Naive B cell (primary cell): ENCODE measurements at regions not wholly inside any gene's neighbourhood (a gene's known extent, or its start where the extent isn't known, plus 50 kb on each side); places are given as distances from the start of the nearest gene placed in this dataset.

Experiments used
- ATAC-seq, 2 donors: fragments of 150-1000 bp; cut with Tn5 transposase; 2 replicates each; pipeline ENCODE4 v1.10.0; 2021; ENCODE audit warnings: low read depth in 2 of 2, mild to moderate bottlenecking in 2 of 2, moderate library complexity in 2 of 2
- DNase-seq: peaks from one replicate; pipeline ENCODE4 v3.0.0; 2022
- H3K27ac Mint-ChIP-seq, 6 donors: one replicate each; pipeline ENCODE4 v1.8.0; 2020 to 2022; ENCODE audit warnings: mild to moderate bottlenecking in 6 of 6, mixed read lengths in 6 of 6, moderate library complexity in 5 of 6, inconsistent platforms in 2 of 6
- H3K27me3 Mint-ChIP-seq, 3 donors: one replicate each; pipeline ENCODE4 v1.8.0; 2021 to 2022; ENCODE audit warnings: mixed read lengths in 3 of 3, mild to moderate bottlenecking in 1 of 3
- H3K36me3 Mint-ChIP-seq, 2 donors: one replicate each; pipeline ENCODE4 v1.8.0; 2020 to 2022; ENCODE audit warnings: mixed read lengths in 2 of 2, inconsistent platforms in 1 of 2, mild to moderate bottlenecking in 1 of 2
- H3K4me1 Mint-ChIP-seq, 3 donors: one replicate each; pipeline ENCODE4 v1.8.0; 2020 to 2022; ENCODE audit warnings: mixed read lengths in 3 of 3, inconsistent platforms in 1 of 3, mild to moderate bottlenecking in 1 of 3, moderate library complexity in 1 of 3
- H3K4me3 Mint-ChIP-seq, 8 donors: one replicate each; pipeline ENCODE4 v1.8.0; 2020 to 2022; ENCODE audit warnings: mild to moderate bottlenecking in 8 of 8, mixed read lengths in 8 of 8, moderate library complexity in 8 of 8, inconsistent platforms in 2 of 8
- H3K9me3 Mint-ChIP-seq, 7 donors: one replicate each; pipeline ENCODE4 v1.8.0; 2020 to 2022; ENCODE audit warnings: mixed read lengths in 7 of 7, mild to moderate bottlenecking in 5 of 7, inconsistent platforms in 2 of 7, moderate library complexity in 1 of 7

GRCh38 chr10:33441561-33441960, 107.1 kb upstream of the NRP1 start:
- Mint-ChIP-seq H3K36me3 (peaks cover 0 to 8% of the 10 kb centered on the region in 2 donors), H3K4me1 (no peaks in the 10 kb centered on the region), H3K27me3 (peaks cover 0 to 5% (median 0%) of the 10 kb centered on the region in 3 donors), H3K4me3 (no peak overlapping the region), H3K27ac (no peak overlapping the region), H3K9me3 (peaks cover 0 to 17% (median 5%) of the 10 kb centered on the region in 7 donors)
- ATAC-seq (no peak), DNase-seq (no peak)

GRCh38 chr10:33434933-33435332, 100.5 kb upstream of the NRP1 start:
- Mint-ChIP-seq H3K27me3 (peaks cover 0 to 9% (median 0%) of the 10 kb centered on the region in 3 donors), H3K9me3 (peaks cover 0 to 12% (median 4%) of the 10 kb centered on the region in 7 donors), H3K4me3 (no peak overlapping the region), H3K4me1 (no peaks in the 10 kb centered on the region), H3K27ac (no peak overlapping the region), H3K36me3 (peaks cover 0 to 8% of the 10 kb centered on the region in 2 donors)
- no peak for ATAC-seq
- no peak for DNase-seq

- no peak for DNase-seq
- Mint-ChIP-seq H3K4me3 (no peak overlapping the region), H3K36me3 (no peaks in the 10 kb centered on the region), H3K4me1 (no peaks in the 10 kb centered on the region), H3K27ac (no peak overlapping the region), H3K9me3 (peaks cover 0 to 4% (median 0%) of the 10 kb centered on the region in 7 donors), H3K27me3 (peaks cover 0 to 3% (median 0%) of the 10 kb centered on the region in 3 donors)
- ATAC-seq, result no peak
Measured at GRCh38 chr10:33428682-33429081, 94.2 kb upstream of the NRP1 start.

- Mint-ChIP-seq H3K9me3 (peaks cover 0 to 3% (median 0%) of the 10 kb centered on the region in 7 donors), H3K27me3 (peaks cover 0 to 6% (median 6%) of the 10 kb centered on the region in 3 donors), H3K4me3 (no peak overlapping the region), H3K36me3 (no peaks in the 10 kb centered on the region), H3K4me1 (no peaks in the 10 kb centered on the region), H3K27ac (no peak overlapping the region)
- ATAC-seq (no peak), DNase-seq (no peak)
Measured at GRCh38 chr10:33423154-33423529, 88.7 kb upstream of the NRP1 start.

GRCh38 chr10:33422471-33423153, 88.1 kb upstream of the NRP1 start:
- no peak for DNase-seq
- no peak for ATAC-seq
- Mint-ChIP-seq H3K9me3 (peaks cover 0 to 3% (median 0%) of the 10 kb centered on the region in 7 donors), H3K27ac (peak overlapping the region in 1 of 6 donors; percentile 8), H3K27me3 (peaks cover 0 to 6% (median 6%) of the 10 kb centered on the region in 3 donors), H3K4me1 (no peaks in the 10 kb centered on the region), H3K4me3 (no peak overlapping the region), H3K36me3 (no peaks in the 10 kb centered on the region)

GRCh38 chr10:33421789-33422462, 87.5 kb upstream of the NRP1 start:
- peak overlapping the region in 1 of 6 donors; percentile 34 for H3K27ac Mint-ChIP-seq
- peaks cover 0 to 3% (median 0%) of the 10 kb centered on the region in 7 donors for H3K9me3 Mint-ChIP-seq
- H3K4me1 Mint-ChIP-seq, result no peaks in the 10 kb centered on the region
- peaks cover 0 to 6% (median 6%) of the 10 kb centered on the region in 3 donors for H3K27me3 Mint-ChIP-seq
- no peak for ATAC-seq
- no peak for DNase-seq
- no peak overlapping the region for H3K4me3 Mint-ChIP-seq
- H3K36me3 Mint-ChIP-seq, result no peaks in the 10 kb centered on the region

- DNase-seq, result no peak
- Mint-ChIP-seq H3K4me1 (no peaks in the 10 kb centered on the region), H3K27ac (no peak overlapping the region), H3K4me3 (no peak overlapping the region), H3K36me3 (no peaks in the 10 kb centered on the region), H3K27me3 (peaks cover 0 to 6% (median 6%) of the 10 kb centered on the region in 3 donors), H3K9me3 (peaks cover 0 to 3% (median 0%) of the 10 kb centered on the region in 7 donors)
- ATAC-seq, result no peak
Measured at GRCh38 chr10:33419311-33419710, 84.8 kb upstream of the NRP1 start.

GRCh38 chr10:33418301-33418700, 83.8 kb upstream of the NRP1 start:
- H3K4me1 Mint-ChIP-seq, result no peaks in the 10 kb centered on the region
- H3K27ac Mint-ChIP-seq, result no peak overlapping the region
- no peak for ATAC-seq
- no peak for DNase-seq
- peaks cover 0 to 5% (median 0%) of the 10 kb centered on the region in 7 donors for H3K9me3 Mint-ChIP-seq
- no peak overlapping the region for H3K4me3 Mint-ChIP-seq
- peaks cover 0 to 9% (median 6%) of the 10 kb centered on the region in 3 donors for H3K27me3 Mint-ChIP-seq
- no peaks in the 10 kb centered on the region for H3K36me3 Mint-ChIP-seq

- H3K36me3 Mint-ChIP-seq, result no peaks in the 10 kb centered on the region
- H3K27ac Mint-ChIP-seq, result no peak overlapping the region
- H3K9me3 Mint-ChIP-seq, result peaks cover 0 to 3% (median 0%) of the 10 kb centered on the region in 7 donors
- H3K4me3 Mint-ChIP-seq, result no peak overlapping the region
- H3K27me3 Mint-ChIP-seq, result peaks cover 6 to 9% (median 7%) of the 10 kb centered on the region in 3 donors
- DNase-seq (no peak), ATAC-seq (no peak)
- H3K4me1 Mint-ChIP-seq, result no peaks in the 10 kb centered on the region
Measured at GRCh38 chr10:33416691-33417090, 82.2 kb upstream of the NRP1 start.

GRCh38 chr10:33416209-33416608, 81.7 kb upstream of the NRP1 start:
- H3K4me3 Mint-ChIP-seq, result no peak overlapping the region
- H3K9me3 Mint-ChIP-seq, result peaks cover 0 to 3% (median 0%) of the 10 kb centered on the region in 7 donors
- no peak for DNase-seq
- no peak for ATAC-seq
- peaks cover 7 to 9% (median 9%) of the 10 kb centered on the region in 3 donors for H3K27me3 Mint-ChIP-seq
- H3K27ac Mint-ChIP-seq, result no peak overlapping the region
- H3K36me3 Mint-ChIP-seq, result no peaks in the 10 kb centered on the region
- H3K4me1 Mint-ChIP-seq, result no peaks in the 10 kb centered on the region

- Mint-ChIP-seq H3K9me3 (peaks cover 0 to 7% (median 0%) of the 10 kb centered on the region in 7 donors), H3K27me3 (peaks cover 7 to 14% (median 10%) of the 10 kb centered on the region in 3 donors), H3K27ac (no peak overlapping the region), H3K4me1 (no peaks in the 10 kb centered on the region), H3K4me3 (no peak overlapping the region), H3K36me3 (no peaks in the 10 kb centered on the region)
- DNase-seq (no peak), ATAC-seq (no peak)
Measured at GRCh38 chr10:33414841-33415240, 80.4 kb upstream of the NRP1 start.

- Mint-ChIP-seq H3K9me3 (peaks cover 0 to 8% (median 0%) of the 10 kb centered on the region in 7 donors), H3K36me3 (no peaks in the 10 kb centered on the region), H3K27me3 (peaks cover 11 to 15% (median 12%) of the 10 kb centered on the region in 3 donors), H3K4me3 (no peak overlapping the region), H3K27ac (no peak overlapping the region), H3K4me1 (no peaks in the 10 kb centered on the region)
- no peak for DNase-seq
- ATAC-seq, result no peak
Measured at GRCh38 chr10:33412653-33413361, 78.3 kb upstream of the NRP1 start.

- peaks cover 0 to 8% (median 0%) of the 10 kb centered on the region in 7 donors for H3K9me3 Mint-ChIP-seq
- DNase-seq (no peak), ATAC-seq (no peak)
- no peak overlapping the region for H3K27ac Mint-ChIP-seq
- no peaks in the 10 kb centered on the region for H3K4me1 Mint-ChIP-seq
- H3K4me3 Mint-ChIP-seq, result no peak overlapping the region
- no peaks in the 10 kb centered on the region for H3K36me3 Mint-ChIP-seq
- H3K27me3 Mint-ChIP-seq, result peaks cover 12 to 21% (median 16%) of the 10 kb centered on the region in 3 donors
Measured at GRCh38 chr10:33412241-33412640, 77.8 kb upstream of the NRP1 start.
